IMR-90 (cell line): ENCODE measurements at regions not wholly inside any gene's neighbourhood (a gene's known extent, or its start where the extent isn't known, plus 50 kb on each side); places are given as distances from the start of the nearest gene placed in this dataset.
A peak's percentile ranks its signal among the peaks of the same experiment; 100 is the strongest.

Source experiments
- ATAC-seq: fragments of 200-7000 bp; cut with Tn5 transposase; 2 replicates; pipeline ENCODE4 v1.9.1; 2020; ENCODE audit warnings: low read depth, mild to moderate bottlenecking, moderate library complexity
- BruUV-seq: library from RNA; stranded (reverse); fragments of 400-500 nt; replicated peaks from 2 replicates; lab custom pipeline; 2021; lab: Mats Ljungman, UMichigan
- CTCF ChIA-PET: fragments of 300-600 bp; formaldehyde crosslinking; extraction: SDS; loops from one replicate; lab custom pipeline; 2021; ENCODE audit warnings: antibody characterized with exemption; lab: Yijun Ruan, JAX
- POLR2A ChIA-PET: fragments of 300-600 bp; sonication (Branson Sonifier 250); formaldehyde crosslinking; loops from one replicate; lab custom pipeline; 2022; ENCODE audit warnings: antibody characterized with exemption; ENCODE audit not compliant: unreplicated experiment; lab: Charles Lee
- DNase-seq: peaks from one replicate; pipeline ENCODE4 v3.0.0; 2013
- H2AFZ ChIP-seq: replicated peaks from 2 replicates; pipeline ENCODE3; 2013; ENCODE audit warnings: low read length, mild to moderate bottlenecking; ENCODE audit not compliant: poor library complexity
- H2AK5ac ChIP-seq: 2 replicates; pipeline ENCODE4 v1.6.1; 2013; ENCODE audit warnings: low read depth, low read length, inconsistent platforms
- H2AK9ac ChIP-seq: replicated peaks from 2 replicates; pipeline ENCODE3; 2013; ENCODE audit warnings: mild to moderate bottlenecking, low read depth, low read length, moderate library complexity; ENCODE audit not compliant: poor library complexity
- H2BK120ac ChIP-seq: 2 replicates; pipeline ENCODE4 v1.6.1; 2013; ENCODE audit warnings: low read depth, low read length, inconsistent platforms
- H2BK15ac ChIP-seq: 3 replicates; pipeline ENCODE4 v1.6.1; 2013; ENCODE audit warnings: low read depth, low read length, inconsistent platforms
- H2BK20ac ChIP-seq: 2 replicates; pipeline ENCODE4 v1.6.1; 2013; ENCODE audit warnings: low read depth, mild to moderate bottlenecking, inconsistent platforms, low read length, moderate library complexity
- H2BK5ac ChIP-seq: 2 replicates; pipeline ENCODE4 v1.6.1; 2013; ENCODE audit warnings: mild to moderate bottlenecking, low read depth, low read length, inconsistent platforms; ENCODE audit not compliant: poor library complexity, severe bottlenecking
- H3K14ac ChIP-seq: replicated peaks from 2 replicates; pipeline ENCODE4 v1.6.1; 2013; ENCODE audit warnings: low read depth, low read length, inconsistent platforms
- H3K18ac ChIP-seq: 2 replicates; pipeline ENCODE4 v1.6.1; 2013; ENCODE audit warnings: low read depth, low read length, control low read depth
- H3K23ac ChIP-seq: 2 replicates; pipeline ENCODE4 v1.6.1; 2013; ENCODE audit warnings: low read depth, low read length, inconsistent platforms
- H3K27ac ChIP-seq: 2 replicates; pipeline ENCODE4 v1.5.1; 2013; ENCODE audit warnings: mild to moderate bottlenecking, control low read depth, low read length; ENCODE audit not compliant: insufficient read depth
- H3K27me3 ChIP-seq: 2 replicates; pipeline ENCODE4 v1.6.1; 2013; ENCODE audit warnings: low read length; ENCODE audit not compliant: control insufficient read depth, insufficient read depth
- H3K36me3 ChIP-seq: 2 replicates; pipeline ENCODE4 v1.6.1; 2013; ENCODE audit warnings: low read length, mixed read lengths; ENCODE audit not compliant: control insufficient read depth, insufficient read depth
- H3K4ac ChIP-seq: 2 replicates; pipeline ENCODE4 v1.6.1; 2013; ENCODE audit warnings: low read depth, low read length, inconsistent platforms
- H3K4me1 ChIP-seq: 2 replicates; pipeline ENCODE4 v1.6.1; 2013; ENCODE audit warnings: low read length, mixed read lengths; ENCODE audit not compliant: control insufficient read depth, insufficient read depth
- H3K4me2 ChIP-seq: 2 replicates; pipeline ENCODE4 v1.6.1; 2013; ENCODE audit warnings: low read depth, mild to moderate bottlenecking, control low read depth, low read length, moderate library complexity
- H3K4me3 ChIP-seq: 2 replicates; pipeline ENCODE4 v1.5.1; 2013; ENCODE audit warnings: low read depth, mild to moderate bottlenecking, control low read depth, low read length, moderate library complexity; ENCODE audit not compliant: insufficient read depth
- H3K56ac ChIP-seq: 2 replicates; pipeline ENCODE4 v1.6.1; 2013; ENCODE audit warnings: low read length, inconsistent platforms; ENCODE audit not compliant: insufficient read depth; ENCODE audit errors: extremely low read depth
- H3K79me1 ChIP-seq, 2 experiments: 2 replicates each; pipeline ENCODE4 v1.6.1; 2013; ENCODE audit warnings: low read length in 2 of 2, inconsistent platforms in 1 of 2, low read depth in 1 of 2
- H3K9ac ChIP-seq: 2 replicates; pipeline ENCODE4 v1.6.1; 2013; ENCODE audit warnings: low read depth, low read length, control low read depth
- H3K9me1 ChIP-seq: 2 replicates; pipeline ENCODE4 v1.6.1; 2013; ENCODE audit warnings: low read length, inconsistent platforms; ENCODE audit not compliant: insufficient read depth
- H3K9me3 ChIP-seq: 2 replicates; pipeline ENCODE4 v1.6.1; 2013; ENCODE audit warnings: low read length; ENCODE audit not compliant: control insufficient read depth, insufficient read depth
- H4K20me1 ChIP-seq: 2 replicates; pipeline ENCODE4 v1.6.1; 2013; ENCODE audit warnings: low read length, inconsistent platforms; ENCODE audit not compliant: insufficient read depth
- H4K5ac ChIP-seq: 2 replicates; pipeline ENCODE4 v1.6.1; 2013; ENCODE audit warnings: mild to moderate bottlenecking, low read depth, low read length, control low read depth
- H4K8ac ChIP-seq, 2 experiments: 2 replicates each; pipeline ENCODE4 v1.6.1; 2013; ENCODE audit warnings: low read depth in 2 of 2, low read length in 2 of 2, control low read depth in 1 of 2, inconsistent platforms in 1 of 2
- H4K91ac ChIP-seq: 2 replicates; pipeline ENCODE4 v1.6.1; 2013; ENCODE audit warnings: low read depth, low read length, inconsistent platforms; ENCODE audit not compliant: insufficient read depth
- BHLHE40 ChIP-seq: fragments of 150-350 bp; IDR thresholded peaks from 2 replicates; pipeline ENCODE4 v1.6.1; 2016; ENCODE audit warnings: mild to moderate bottlenecking, low read depth, low read length
- CEBPB ChIP-seq: IDR thresholded peaks from 2 replicates; pipeline ENCODE4 v1.6.1; 2012; ENCODE audit warnings: low read depth, low read length, improper control_type of control experiment
- CHD1 ChIP-seq: IDR thresholded peaks from 2 replicates; pipeline ENCODE4 v1.6.1; 2012; ENCODE audit warnings: low read depth, low read length, improper control_type of control experiment
- FOS ChIP-seq: fragments of 150-350 bp; IDR thresholded peaks from 2 replicates; pipeline ENCODE4 v1.6.1; 2016; ENCODE audit warnings: low read depth, low read length
- MAFK ChIP-seq: IDR thresholded peaks from 2 replicates; pipeline ENCODE4 v1.6.1; 2012; ENCODE audit warnings: low read depth, low read length, improper control_type of control experiment
- MAZ ChIP-seq: IDR thresholded peaks from 2 replicates; pipeline ENCODE4 v1.6.1; 2012; ENCODE audit warnings: low read depth, mild to moderate bottlenecking, low read length, improper control_type of control experiment, moderate library complexity, borderline replicate concordance
- MXI1 ChIP-seq: IDR thresholded peaks from 2 replicates; pipeline ENCODE4 v1.6.1; 2012; ENCODE audit warnings: low read depth, mild to moderate bottlenecking, low read length, moderate library complexity, borderline replicate concordance
- NFE2L2 ChIP-seq: fragments of 150-350 bp; IDR thresholded peaks from 2 replicates; pipeline ENCODE4 v1.6.1; 2016; ENCODE audit warnings: low read depth, mild to moderate bottlenecking, low read length
- POLR2A ChIP-seq: IDR thresholded peaks from 2 replicates; pipeline ENCODE4 v1.6.1; 2012; ENCODE audit warnings: mild to moderate bottlenecking, low read depth, low read length
- RAD21 ChIP-seq: IDR thresholded peaks from 2 replicates; pipeline ENCODE4 v1.6.1; 2012; ENCODE audit warnings: low read length, improper control_type of control experiment
- RCOR1 ChIP-seq: IDR thresholded peaks from 2 replicates; pipeline ENCODE4 v1.6.1; 2012; ENCODE audit warnings: mild to moderate bottlenecking, low read length, improper control_type of control experiment; ENCODE audit not compliant: insufficient replicate concordance
- RFX5 ChIP-seq: IDR thresholded peaks from 2 replicates; pipeline ENCODE4 v1.8.0; 2012; ENCODE audit warnings: low read depth, mild to moderate bottlenecking, low read length, moderate library complexity
- SMC3 ChIP-seq: fragments of 150-350 bp; IDR thresholded peaks from 2 replicates; pipeline ENCODE4 v1.6.1; 2016; ENCODE audit warnings: low read depth, mild to moderate bottlenecking, antibody characterized with exemption, low read length, moderate library complexity
- WGBS, 2 experiments: methylation state at CpG; one replicate each; pipeline versions ENCODE4 v1.1.5 to v1.1.7; 2013; ENCODE audit warnings: missing lambda C conversion rate in 2 of 2; ENCODE audit not compliant: insufficient read length in 1 of 2; ENCODE audit errors: extremely low coverage in 2 of 2; 5-methylcytosine and 5-hydroxymethylcytosine counted together
- dilution Hi-C: fragments of 300-500 bp; cut with HindIII; formaldehyde crosslinking; loops from one replicate; pipeline ENCODE4 v1.14.3; 2018; ENCODE audit warnings: low sequenced_read_pairs; ENCODE audit not compliant: unreplicated experiment
- in situ Hi-C: fragments of 300-500 bp; cut with MboI; formaldehyde crosslinking; loops from 3 replicates; pipeline ENCODE4 v1.14.3; 2019; ENCODE audit warnings: low sequenced_read_pairs, inconsistent platforms, mixed read lengths
- intact Hi-C: fragments of 100-400 bp; cut with micrococcal nuclease; formaldehyde crosslinking; loops from 2 replicates; pipeline ENCODE4 v1.10.0; 2022
- TF ChIP-seq, protein P1 (sequence below): fragments of 150-350 bp; IDR thresholded peaks from 2 replicates; pipeline ENCODE4 v1.6.1; 2017; ENCODE audit warnings: mild to moderate bottlenecking, antibody characterized with exemption, low read length, low read depth
- TF ChIP-seq, protein P2 (sequence below): fragments of 150-350 bp; IDR thresholded peaks from 2 replicates; pipeline ENCODE4 v1.6.1; 2016; ENCODE audit warnings: low read depth, mild to moderate bottlenecking, low read length, moderate library complexity, borderline replicate concordance
- TF ChIP-seq, protein P3 (sequence below): conservative IDR thresholded peaks from 2 replicates; pipeline ENCODE4 v1.5.1; 2012; ENCODE audit warnings: mild to moderate bottlenecking, low read depth, low read length, improper control_type of control experiment

DNA sequence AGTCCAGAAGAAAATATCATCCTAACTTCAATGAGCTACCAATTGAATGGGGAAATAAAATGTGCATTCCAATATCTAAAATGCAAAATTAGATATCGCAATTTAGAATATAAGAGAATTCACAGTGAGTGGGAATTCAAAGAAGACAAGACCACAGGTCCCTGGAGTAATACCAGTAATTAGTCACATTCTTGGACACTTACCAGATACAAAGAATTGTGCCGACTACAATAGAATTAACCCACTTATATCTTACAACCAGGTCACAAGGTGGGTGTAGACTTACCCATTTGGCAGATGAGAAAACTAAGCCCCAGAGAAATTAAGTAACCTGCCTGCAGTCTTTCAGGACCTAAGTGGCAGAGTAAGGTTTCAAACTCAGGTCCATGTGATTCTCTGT lies 84.3 kb upstream of the C1QTNF7 start:
- peak overlapping the region; percentile 65 for H2BK120ac ChIP-seq
- no peaks in the 10 kb centered on the region for H3K79me1 ChIP-seq
- H3K23ac ChIP-seq: no peak overlapping the region
- CTCF ChIA-PET: interaction anchor here (1.0 kb wide), 1 partner anchor 53 kb away, joined by 3 read pairs; no protein-coding TSS in a partner anchor
- H3K9ac ChIP-seq: no peak overlapping the region
- 0 out of 2 replicates have a peak overlapping the region, but pooled peaks have one; percentile 7 for H4K5ac ChIP-seq
- dilution Hi-C loops (no loop called here), in situ Hi-C loops (loop anchor here (25.0 kb wide), 1 partner anchor 1431 kb away; no protein-coding TSS in a partner anchor), intact Hi-C loops (loop anchor here (5.0 kb wide), 2 partner anchors 59 to 106 kb away; no protein-coding TSS in a partner anchor)
- POLR2A ChIA-PET: no interaction called here
- H3K9me3 ChIP-seq: no peaks in the 10 kb centered on the region
- no peak overlapping the region for H2AFZ ChIP-seq
- no CpG with 5 or more reads among the region's 2 CpGs for WGBS, 2 experiments
- peak overlapping the region; percentile 67; the same call in 1 of the 2 replicates for H3K18ac ChIP-seq
- peak overlapping the region; percentile 68 for H3K4me2 ChIP-seq
- peak overlapping the region; percentile 71 for H2BK5ac ChIP-seq
- no peak overlapping the region for H4K8ac ChIP-seq
- no peak for TF ChIP-seq RAD21
- TF ChIP-seq NFE2L2: no peak
- TF ChIP-seq, protein P1, sequence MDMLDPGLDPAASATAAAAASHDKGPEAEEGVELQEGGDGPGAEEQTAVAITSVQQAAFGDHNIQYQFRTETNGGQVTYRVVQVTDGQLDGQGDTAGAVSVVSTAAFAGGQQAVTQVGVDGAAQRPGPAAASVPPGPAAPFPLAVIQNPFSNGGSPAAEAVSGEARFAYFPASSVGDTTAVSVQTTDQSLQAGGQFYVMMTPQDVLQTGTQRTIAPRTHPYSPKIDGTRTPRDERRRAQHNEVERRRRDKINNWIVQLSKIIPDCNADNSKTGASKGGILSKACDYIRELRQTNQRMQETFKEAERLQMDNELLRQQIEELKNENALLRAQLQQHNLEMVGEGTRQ: no peak
- no peak for TF ChIP-seq MAZ
- no peak for TF ChIP-seq RCOR1
- no peak for TF ChIP-seq BHLHE40
- no peak for TF ChIP-seq POLR2A
- no peak for TF ChIP-seq MAFK
- no peak for TF ChIP-seq MXI1
- TF ChIP-seq, protein P2, sequence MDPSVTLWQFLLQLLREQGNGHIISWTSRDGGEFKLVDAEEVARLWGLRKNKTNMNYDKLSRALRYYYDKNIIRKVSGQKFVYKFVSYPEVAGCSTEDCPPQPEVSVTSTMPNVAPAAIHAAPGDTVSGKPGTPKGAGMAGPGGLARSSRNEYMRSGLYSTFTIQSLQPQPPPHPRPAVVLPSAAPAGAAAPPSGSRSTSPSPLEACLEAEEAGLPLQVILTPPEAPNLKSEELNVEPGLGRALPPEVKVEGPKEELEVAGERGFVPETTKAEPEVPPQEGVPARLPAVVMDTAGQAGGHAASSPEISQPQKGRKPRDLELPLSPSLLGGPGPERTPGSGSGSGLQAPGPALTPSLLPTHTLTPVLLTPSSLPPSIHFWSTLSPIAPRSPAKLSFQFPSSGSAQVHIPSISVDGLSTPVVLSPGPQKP: no peak
- TF ChIP-seq, protein P3, sequence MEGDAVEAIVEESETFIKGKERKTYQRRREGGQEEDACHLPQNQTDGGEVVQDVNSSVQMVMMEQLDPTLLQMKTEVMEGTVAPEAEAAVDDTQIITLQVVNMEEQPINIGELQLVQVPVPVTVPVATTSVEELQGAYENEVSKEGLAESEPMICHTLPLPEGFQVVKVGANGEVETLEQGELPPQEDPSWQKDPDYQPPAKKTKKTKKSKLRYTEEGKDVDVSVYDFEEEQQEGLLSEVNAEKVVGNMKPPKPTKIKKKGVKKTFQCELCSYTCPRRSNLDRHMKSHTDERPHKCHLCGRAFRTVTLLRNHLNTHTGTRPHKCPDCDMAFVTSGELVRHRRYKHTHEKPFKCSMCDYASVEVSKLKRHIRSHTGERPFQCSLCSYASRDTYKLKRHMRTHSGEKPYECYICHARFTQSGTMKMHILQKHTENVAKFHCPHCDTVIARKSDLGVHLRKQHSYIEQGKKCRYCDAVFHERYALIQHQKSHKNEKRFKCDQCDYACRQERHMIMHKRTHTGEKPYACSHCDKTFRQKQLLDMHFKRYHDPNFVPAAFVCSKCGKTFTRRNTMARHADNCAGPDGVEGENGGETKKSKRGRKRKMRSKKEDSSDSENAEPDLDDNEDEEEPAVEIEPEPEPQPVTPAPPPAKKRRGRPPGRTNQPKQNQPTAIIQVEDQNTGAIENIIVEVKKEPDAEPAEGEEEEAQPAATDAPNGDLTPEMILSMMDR: no peak
- TF ChIP-seq CEBPB: no peak
- no peak for TF ChIP-seq CHD1
- TF ChIP-seq SMC3: no peak
- no peak for TF ChIP-seq FOS
- no peak for TF ChIP-seq RFX5
- H4K20me1 ChIP-seq: no peaks in the 10 kb centered on the region
- no peak overlapping the region for H2AK9ac ChIP-seq
- H3K27ac ChIP-seq: peak overlapping the region; percentile 33; the same call in 1 of the 2 replicates
- peak overlapping the region; percentile 58 for H3K4ac ChIP-seq
- H3K36me3 ChIP-seq: no peaks in the 10 kb centered on the region
- H3K27me3 ChIP-seq: peaks cover 10% of the 10 kb centered on the region
- DNase-seq (no peak), ATAC-seq (no peak)
- no peak overlapping the region for H3K4me3 ChIP-seq
- H4K91ac ChIP-seq: no peak overlapping the region
- H3K14ac ChIP-seq: peak overlapping the region; percentile 46
- no peak overlapping the region for H2BK15ac ChIP-seq
- peaks cover 3% of the 10 kb centered on the region; the same call in 1 of the 2 replicates for H3K9me1 ChIP-seq
- BruUV-seq: no TSS peak
- no peak overlapping the region for H2AK5ac ChIP-seq
- H3K56ac ChIP-seq: no peak overlapping the region
- H3K4me1 ChIP-seq: peaks cover 9% of the 10 kb centered on the region
- peak overlapping the region; percentile 75 for H2BK20ac ChIP-seq
